NT2/D1 (cell line): ENCODE measurements at regions not wholly inside any gene's neighbourhood (a gene's known extent, or its start where the extent isn't known, plus 50 kb on each side); places are given as distances from the start of the nearest gene placed in this dataset.
"Not testable (repeated sequence)": the region's sequence is repeated elsewhere in the genome, so short reads cannot be mapped to it uniquely, and the experiment has no call there.

ENCODE experiments used
- DNase-seq: peaks from one replicate; pipeline ENCODE4 v3.0.0-alpha.2; 2011; ENCODE audit warnings: low read depth, low spot score
- H3K27me3 ChIP-seq: 2 replicates; pipeline ENCODE4 v1.6.0; 2011; ENCODE audit warnings: mild to moderate bottlenecking; ENCODE audit not compliant: insufficient read length, insufficient read depth
- H3K36me3 ChIP-seq: 2 replicates; pipeline ENCODE4 v1.6.1; 2011; ENCODE audit warnings: mild to moderate bottlenecking, low read length, mixed read lengths; ENCODE audit not compliant: insufficient read depth, insufficient read length
- H3K4me1 ChIP-seq: 2 replicates; pipeline ENCODE4 v1.5.1; 2011; ENCODE audit not compliant: insufficient read depth, insufficient read length
- H3K4me3 ChIP-seq: 2 replicates; pipeline ENCODE4 v1.5.1; 2011; ENCODE audit warnings: low read depth; ENCODE audit not compliant: insufficient read length
- H3K9ac ChIP-seq: 2 replicates; pipeline ENCODE4 v1.6.0; 2011; ENCODE audit warnings: low read depth; ENCODE audit not compliant: insufficient read length
- H3K9me3 ChIP-seq: 2 replicates; pipeline ENCODE4 v1.5.1; 2011; ENCODE audit warnings: mild to moderate bottlenecking, low read length; ENCODE audit not compliant: insufficient read depth
- SUZ12 ChIP-seq: IDR thresholded peaks from 2 replicates; pipeline ENCODE4 v1.6.1; 2011; ENCODE audit not compliant: insufficient read length, insufficient read depth; ENCODE audit errors: extremely low read depth
- YY1 ChIP-seq: IDR thresholded peaks from 2 replicates; pipeline ENCODE4 v1.6.1; 2011; ENCODE audit not compliant: insufficient read length, insufficient read depth
- ZNF274 ChIP-seq: IDR thresholded peaks from 2 replicates; pipeline ENCODE4 v1.6.1; 2011; ENCODE audit warnings: mild to moderate bottlenecking, low read depth, low read length

GRCh38 chr17:83024218-83024971 lies 55.0 kb upstream of the METRNL start:
- Histone ChIP-seq H3K4me3 (no peak overlapping the region), H3K9me3 (peaks cover 13% of the 10 kb centered on the region; the same call in 1 of the 2 replicates), H3K27me3 (no peaks in the 10 kb centered on the region), H3K9ac (no peak overlapping the region), H3K36me3 (peaks cover 6% of the 10 kb centered on the region), H3K4me1 (peaks cover 5% of the 10 kb centered on the region)
- no peak for DNase-seq
- TF ChIP-seq YY1 (no peak), ZNF274 (no peak), SUZ12 (no peak)

GRCh38 chr17:83025636-83026280 lies 53.7 kb upstream of the METRNL start:
- no peak overlapping the region for H3K4me3 ChIP-seq
- peaks cover 9% of the 10 kb centered on the region for H3K4me1 ChIP-seq
- TF ChIP-seq ZNF274: no peak
- TF ChIP-seq YY1: no peak
- no peak for TF ChIP-seq SUZ12
- H3K9me3 ChIP-seq: peaks cover 13% of the 10 kb centered on the region; the same call in 1 of the 2 replicates
- H3K36me3 ChIP-seq: peaks cover 6% of the 10 kb centered on the region
- no peak overlapping the region for H3K9ac ChIP-seq
- no peak for DNase-seq
- H3K27me3 ChIP-seq: no peaks in the 10 kb centered on the region

DNA sequence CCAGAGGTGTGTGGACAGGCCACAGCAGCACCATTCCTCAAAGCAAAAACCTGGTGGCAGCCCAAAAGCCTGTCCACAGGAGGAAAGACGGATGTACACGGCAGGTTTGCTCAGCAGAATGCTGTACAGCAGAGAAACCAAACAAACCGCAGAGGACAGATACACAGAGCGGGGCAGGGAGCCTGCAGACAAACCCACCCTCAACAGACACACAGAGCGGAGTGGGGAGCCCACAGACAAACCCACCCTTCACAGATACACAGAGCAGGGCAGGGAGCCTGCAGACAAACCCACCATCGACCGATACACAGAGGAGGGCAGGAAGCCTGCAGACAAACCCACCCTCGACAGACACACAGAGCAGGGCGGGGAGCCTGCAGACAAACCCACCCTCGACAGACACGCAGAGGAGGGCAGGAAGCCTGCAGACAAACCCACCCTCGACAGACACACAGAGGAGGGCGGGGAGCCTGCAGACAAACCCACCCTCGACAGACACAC lies 53.0 kb upstream of the METRNL start:
- Histone ChIP-seq H3K4me1 (peaks cover 9% of the 10 kb centered on the region), H3K36me3 (peaks cover 6% of the 10 kb centered on the region), H3K9me3 (peaks cover 13% of the 10 kb centered on the region; the same call in 1 of the 2 replicates), H3K27me3 (no peaks in the 10 kb centered on the region), H3K9ac (no peak overlapping the region), H3K4me3 (no peak overlapping the region)
- no peak for DNase-seq
- TF ChIP-seq ZNF274: no peak
- no peak for TF ChIP-seq YY1
- no peak for TF ChIP-seq SUZ12

DNA sequence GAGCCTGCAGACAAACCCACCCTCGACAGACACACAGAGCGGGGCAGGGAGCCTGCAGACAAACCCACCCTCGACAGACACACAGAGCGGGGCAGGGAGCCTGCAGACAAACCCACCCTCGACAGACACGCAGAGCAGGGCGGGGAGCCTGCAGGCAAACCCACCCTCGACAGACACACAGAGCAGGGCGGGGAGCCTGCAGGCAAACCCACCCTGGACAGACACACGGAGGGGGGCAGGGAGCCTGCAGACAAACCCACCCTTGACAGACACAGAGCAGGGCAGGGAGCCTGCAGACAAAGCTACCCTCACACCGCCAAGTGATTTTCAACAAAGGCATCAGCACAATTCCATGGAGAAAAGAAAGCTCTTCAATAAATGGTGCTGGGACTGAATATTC lies 52.5 kb upstream of the METRNL start:
- not testable (repeated sequence) for H3K9ac ChIP-seq

DNA sequence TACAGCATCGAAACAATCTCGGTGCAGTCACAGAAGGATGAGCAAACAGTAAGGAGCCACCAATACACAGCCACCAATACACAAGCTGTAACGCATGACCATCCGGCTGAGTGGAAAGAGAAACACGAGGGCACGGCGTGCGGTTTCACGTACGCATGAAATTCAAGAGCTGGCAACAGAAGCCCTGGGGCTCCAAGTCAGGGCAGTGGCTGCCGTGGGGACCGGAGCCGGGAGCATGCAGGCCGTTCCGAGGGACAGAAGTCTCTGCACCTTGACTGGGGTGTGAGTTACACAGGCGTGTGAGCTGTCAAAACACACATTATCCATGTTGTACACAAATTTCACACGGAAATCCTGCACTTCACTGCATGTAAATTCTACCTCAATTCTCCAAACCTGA lies 50.6 kb upstream of the METRNL start:
- Histone ChIP-seq H3K36me3 (peaks cover 20% of the 10 kb centered on the region), H3K9me3 (peaks cover 13% of the 10 kb centered on the region; the same call in 1 of the 2 replicates), H3K27me3 (no peaks in the 10 kb centered on the region), H3K4me1 (peaks cover 12% of the 10 kb centered on the region), H3K9ac (no peak overlapping the region), H3K4me3 (no peak overlapping the region)
- TF ChIP-seq YY1 (no peak), SUZ12 (no peak), ZNF274 (no peak)
- DNase-seq: no peak

More for the DNA sequence above, 52.5 kb upstream of the METRNL start:
- not testable (repeated sequence) for H3K4me3 ChIP-seq, DNase-seq, H3K27me3 ChIP-seq
- peaks cover 13% of the 10 kb centered on the region; the same call in 1 of the 2 replicates for H3K9me3 ChIP-seq
- H3K4me1 ChIP-seq: peaks cover 12% of the 10 kb centered on the region
- peaks cover 10% of the 10 kb centered on the region for H3K36me3 ChIP-seq

DNA sequence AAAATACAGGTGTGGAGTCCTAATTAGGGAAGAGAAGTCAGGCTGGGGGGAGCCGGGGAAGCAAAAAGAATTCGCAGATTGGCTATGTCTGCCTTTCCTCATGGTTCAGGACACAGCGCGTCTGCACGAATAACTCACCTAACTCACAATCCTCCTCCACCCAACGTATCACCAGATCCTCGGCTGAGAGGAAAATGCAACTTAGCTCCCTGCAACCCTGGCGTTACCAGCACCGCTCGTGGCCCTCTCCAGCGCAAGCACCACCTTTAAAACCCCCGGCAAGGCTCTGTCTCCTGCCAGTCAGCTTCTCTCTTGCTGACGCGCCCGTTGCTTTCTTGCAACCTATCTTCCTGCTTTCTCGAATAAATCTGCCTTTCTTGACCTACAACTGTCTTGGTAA lies 49.8 kb upstream of the METRNL start:
- TF ChIP-seq SUZ12: no peak
- TF ChIP-seq YY1: no peak
- no peak for DNase-seq
- Histone ChIP-seq H3K27me3 (no peaks in the 10 kb centered on the region), H3K9me3 (peaks cover 16% of the 10 kb centered on the region; the same call in 1 of the 2 replicates), H3K4me3 (no peak overlapping the region), H3K4me1 (peaks cover 11% of the 10 kb centered on the region), H3K36me3 (peaks cover 18% of the 10 kb centered on the region), H3K9ac (no peak overlapping the region)
